ENCODE measurements at regions not wholly inside any gene's neighbourhood (a gene's known extent, or its start where the extent isn't known, plus 50 kb on each side); places are given as distances from the start of the nearest gene placed in this dataset.

DNA sequence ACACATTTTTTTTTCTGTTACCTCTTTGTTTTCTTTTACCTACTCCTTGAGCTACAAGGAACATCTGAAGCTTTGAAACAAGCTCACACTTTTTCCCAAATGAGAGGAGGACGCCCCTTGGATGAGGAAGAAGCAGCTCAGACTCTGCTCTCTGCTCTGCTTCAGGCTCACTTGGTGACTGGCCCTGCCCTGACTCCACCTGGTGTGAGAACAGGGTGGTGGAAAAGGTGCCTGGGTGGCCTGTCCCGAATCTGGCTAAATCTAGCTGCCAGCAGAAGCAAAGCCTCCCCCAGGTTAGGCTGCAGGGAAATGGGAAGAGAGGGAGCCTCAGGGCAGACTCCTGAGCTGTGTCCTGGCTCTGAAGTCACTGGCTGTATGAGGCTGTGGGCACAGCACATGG is 68.0 kb upstream of the CEACAM8 start:
- DNase-seq, result no peak

DNA sequence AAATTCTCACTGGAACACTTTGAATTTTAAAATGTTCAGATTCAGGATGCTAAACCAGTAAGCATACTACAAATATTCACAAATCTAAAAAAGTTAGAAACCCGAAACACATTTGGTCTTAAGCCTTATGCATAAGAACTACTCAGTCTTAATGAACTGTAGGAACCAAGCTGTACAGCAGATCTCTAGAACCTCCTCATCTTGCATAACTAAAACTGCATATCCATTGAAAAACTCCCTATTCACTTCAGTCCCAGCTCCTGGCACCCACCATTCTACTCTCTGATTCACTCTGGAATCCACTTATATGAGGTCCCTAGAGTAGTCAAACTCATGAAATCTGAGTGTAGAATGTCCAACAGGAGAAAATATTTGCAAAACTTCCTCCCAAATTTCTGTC is 65.6 kb upstream of the CEACAM8 start:
- no peak for DNase-seq

DNA sequence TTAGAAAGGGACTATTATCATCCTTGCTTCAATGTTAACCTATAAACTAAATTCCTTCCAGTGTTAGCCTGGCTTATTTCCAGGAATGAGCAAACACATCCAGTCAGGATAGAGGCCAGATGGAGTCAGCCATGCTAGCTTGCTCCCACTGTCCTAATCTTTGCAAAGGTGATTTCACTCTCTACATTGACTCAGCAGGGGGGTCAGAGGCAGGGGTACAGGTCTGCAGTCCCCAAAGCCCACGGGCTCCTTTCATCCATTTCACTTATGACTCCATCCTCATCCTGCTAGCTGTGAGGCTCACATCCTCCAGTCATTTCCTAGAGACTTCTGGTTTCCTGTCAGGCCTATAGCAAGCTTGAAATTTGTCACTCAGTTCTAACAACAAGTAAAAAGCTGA is 63.4 kb upstream of the CEACAM8 start:
- no peak for DNase-seq

DNA sequence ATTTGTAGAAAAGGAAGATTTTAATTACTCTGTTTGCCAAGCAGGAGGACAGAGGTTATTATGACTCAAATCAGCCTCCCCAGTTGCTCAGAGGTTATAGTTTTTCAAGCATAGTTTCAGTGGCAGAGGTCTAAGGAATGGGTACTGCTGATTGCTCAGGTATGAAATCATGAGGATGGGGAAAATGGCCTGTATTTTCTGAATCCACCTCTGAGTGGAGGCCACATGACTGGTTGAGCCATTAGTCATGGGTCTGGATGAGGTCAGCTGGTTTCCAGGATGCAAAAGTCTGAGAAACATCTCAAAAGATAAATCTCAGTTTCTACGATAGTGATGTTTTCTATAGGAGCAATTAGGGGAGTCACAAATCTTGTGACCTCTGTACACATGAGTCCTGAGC is 62.8 kb upstream of the CEACAM8 start:
- DNase-seq, result no peak

DNA sequence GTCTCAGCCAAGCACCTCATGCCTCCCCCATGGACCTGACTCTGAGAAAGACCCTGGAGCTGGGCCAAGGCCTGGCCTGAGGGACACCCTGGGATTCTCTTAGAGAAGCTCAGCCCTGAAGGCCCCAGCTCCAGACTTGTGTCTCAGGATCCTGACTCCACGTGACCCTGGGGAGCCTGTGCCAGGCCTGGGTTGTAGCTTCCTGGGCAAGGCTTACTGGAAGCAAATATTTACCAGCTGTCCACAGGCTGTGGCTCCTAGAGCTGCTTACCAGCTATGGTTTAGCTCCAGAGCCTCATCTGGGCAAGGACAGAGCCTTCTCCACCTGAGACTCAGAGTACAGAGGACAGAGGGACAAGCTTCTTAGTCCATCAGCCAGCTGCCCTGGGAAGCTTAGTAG is 61.0 kb upstream of the CEACAM8 start:
- DNase-seq, result peak in 2 of 56 donors; percentile 1 to 67

DNA sequence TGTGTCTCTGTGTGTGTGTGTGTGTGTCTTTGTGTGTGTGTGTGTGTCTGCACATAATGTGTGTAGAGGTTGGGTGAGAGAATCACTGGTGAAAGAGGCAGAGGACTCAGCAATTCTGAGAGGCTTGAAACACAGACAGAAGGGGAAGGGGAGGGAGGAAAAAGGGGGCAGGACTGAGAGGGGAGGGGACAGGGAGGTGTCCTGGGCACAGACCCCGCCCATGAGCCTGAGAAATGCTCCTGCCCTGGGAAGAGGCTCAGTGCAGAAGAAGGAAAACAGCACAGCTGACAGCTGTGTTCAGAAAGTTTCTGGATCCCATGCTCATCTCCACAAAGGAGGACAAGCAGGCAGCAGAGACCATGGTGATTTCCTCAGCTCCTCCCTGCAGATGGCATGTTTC is 59.1 kb upstream of the CEACAM8 start:
- no peak for DNase-seq

DNA sequence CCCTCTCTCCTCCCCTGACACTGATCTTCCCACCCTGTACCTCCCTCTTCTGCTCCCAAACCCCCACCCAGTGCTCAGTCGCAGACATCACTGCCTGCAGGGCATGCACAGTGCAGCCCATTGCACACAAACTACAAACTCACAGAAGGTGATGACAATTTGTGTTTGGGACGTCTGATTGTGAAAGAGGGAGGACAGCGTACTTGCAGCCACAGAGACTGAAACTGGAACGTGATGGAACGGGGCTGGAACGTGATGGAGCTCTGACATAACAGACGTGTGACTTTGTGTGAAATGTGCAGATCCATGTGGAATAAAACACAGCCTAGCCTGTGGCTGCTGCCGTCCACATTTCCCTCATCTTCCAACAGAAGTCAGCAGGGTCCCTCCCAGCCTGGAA is 57.3 kb upstream of the CEACAM8 start:
- no peak for DNase-seq
